GM21529 (cell line): ENCODE measurements at regions not wholly inside any gene's neighbourhood (a gene's known extent, or its start where the extent isn't known, plus 50 kb on each side); places are given as distances from the start of the nearest gene placed in this dataset.

Experiments used
- ATAC-seq: cut with Tn5 transposase; IDR thresholded peaks from one replicate; pipeline ENCODE4 v1.9.1; 2021; ENCODE audit not compliant: unreplicated experiment

DNA sequence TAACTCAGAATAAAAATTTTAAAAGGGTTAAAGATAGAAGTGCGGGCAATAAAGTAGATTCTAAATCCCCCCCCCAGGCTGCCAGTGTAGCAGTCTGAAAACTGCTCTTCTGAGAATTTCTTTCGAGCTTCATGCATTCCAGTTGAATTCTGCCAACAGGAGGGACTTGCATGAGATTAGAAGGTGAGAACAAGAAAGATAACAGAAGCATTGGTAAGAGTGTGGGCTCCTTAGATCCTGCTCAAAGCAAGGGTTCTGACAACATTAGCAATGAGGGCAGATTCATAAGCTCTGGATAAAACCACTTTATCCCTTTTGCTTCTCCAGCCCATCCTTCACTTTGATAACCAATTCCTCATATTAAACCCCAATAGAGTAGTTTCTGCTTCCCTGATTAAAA, 235.9 kb upstream of the CDH6 start:
- ATAC-seq = no peak

DNA sequence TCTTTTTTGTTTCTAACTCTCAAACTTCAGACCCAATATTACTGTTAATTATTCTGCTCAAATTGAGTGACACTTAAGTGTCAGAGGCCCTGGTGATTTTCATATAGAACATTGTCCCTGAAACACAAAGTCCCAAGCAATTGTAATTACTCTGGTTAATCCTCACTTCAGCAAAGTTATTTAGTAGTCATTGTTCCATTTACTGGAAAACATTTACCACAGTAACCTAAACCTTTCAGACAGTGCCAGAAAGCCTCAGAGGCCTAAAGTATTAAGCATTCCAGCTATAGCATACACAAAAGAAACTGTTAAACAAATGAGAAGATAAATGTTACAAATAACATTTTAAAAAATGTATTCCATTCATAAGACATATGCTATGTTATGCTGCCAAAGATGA, 237.2 kb upstream of the CDH6 start:
- no peak for ATAC-seq

DNA sequence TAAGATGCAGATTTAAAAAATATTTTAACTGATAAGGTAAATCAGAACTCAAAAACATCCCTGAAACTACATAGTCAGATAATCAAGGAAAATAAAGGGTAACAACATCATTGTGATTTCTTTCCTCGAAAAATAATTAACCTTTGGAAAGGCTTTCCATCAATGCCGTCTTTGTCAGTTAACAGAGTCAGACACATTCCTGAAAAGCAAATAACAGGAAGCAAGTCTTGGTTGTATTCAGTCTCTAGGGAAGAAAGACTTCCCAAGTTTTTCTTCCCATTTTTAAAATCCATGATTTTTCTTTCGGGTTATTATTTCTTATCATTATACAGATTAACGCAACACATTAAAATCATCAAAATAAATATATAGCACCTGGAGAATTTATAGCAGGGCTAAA, 256.4 kb upstream of the CDH6 start:
- no peak for ATAC-seq

DNA sequence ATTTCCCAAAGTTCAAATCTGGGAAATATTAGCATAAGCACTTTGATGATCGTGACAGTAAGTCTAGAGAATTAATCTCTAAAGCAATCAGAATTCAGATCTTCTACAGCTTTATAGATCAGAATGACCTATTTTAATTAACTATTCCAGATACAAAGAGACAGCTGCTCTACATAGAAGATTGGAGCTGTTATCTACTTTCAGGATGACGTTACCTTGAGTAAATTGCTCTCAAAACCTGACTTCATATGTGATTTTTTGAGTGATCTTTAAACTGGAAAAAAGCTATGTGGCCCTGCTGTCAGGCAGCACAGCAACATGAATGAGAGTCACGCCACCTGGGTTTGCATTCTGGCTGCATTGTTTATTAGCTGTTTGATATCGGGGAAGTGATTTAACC, 259.9 kb upstream of the CDH6 start:
- no peak for ATAC-seq

DNA sequence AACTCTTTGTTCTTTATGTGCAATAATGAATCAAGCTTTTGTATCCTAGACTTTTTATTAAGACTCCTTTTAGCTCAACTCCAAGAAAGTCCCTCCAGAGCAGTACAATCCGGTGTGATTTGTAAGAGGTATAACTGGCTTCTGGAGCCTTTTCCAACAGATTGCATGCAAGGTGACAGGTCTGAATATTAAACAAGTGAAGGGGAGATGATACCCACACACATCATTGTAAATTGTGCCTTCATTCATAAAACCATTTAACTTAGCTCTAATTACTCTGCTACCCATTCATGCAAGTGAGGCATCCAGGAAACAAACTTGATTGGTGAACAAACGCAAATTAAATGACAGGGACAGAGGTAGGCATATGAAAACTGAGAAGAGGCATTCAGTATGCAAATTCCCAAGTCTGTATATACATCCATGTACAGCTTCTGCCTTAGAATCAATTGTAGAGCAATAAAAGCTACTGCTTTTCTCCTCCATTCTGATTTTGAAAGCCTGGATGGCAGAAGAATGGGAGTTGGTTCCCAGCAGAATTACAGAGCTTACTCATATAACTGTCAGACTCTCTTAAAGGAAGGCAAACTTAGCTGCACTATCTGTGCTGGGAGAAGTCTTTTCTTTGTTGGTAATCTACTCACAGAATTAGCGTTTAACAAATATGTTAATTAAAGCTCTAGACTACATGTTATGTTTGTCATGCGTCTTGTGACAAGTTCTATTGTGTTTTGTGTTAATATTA, 261.0 kb upstream of the CDH6 start:
- ATAC-seq = no peak

DNA sequence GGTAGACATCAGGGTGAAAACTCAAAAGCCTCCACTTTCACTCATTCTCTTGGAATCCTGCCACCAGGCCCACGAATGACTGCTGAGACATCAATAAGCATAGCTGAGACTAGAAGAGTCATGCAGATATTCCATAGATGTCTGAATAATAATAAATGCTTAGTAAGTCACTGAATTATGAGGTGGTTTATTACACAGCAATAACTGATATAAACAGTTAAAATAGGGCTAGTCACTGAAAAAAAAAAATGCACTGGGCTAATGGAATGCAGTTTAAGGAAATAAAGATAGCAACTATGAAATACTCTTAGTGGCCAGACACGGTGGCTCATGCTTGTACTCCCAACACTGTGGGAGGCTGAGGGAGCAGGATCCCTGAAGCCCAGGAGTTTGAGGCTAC, 262.8 kb upstream of the CDH6 start:
- ATAC-seq = no peak

DNA sequence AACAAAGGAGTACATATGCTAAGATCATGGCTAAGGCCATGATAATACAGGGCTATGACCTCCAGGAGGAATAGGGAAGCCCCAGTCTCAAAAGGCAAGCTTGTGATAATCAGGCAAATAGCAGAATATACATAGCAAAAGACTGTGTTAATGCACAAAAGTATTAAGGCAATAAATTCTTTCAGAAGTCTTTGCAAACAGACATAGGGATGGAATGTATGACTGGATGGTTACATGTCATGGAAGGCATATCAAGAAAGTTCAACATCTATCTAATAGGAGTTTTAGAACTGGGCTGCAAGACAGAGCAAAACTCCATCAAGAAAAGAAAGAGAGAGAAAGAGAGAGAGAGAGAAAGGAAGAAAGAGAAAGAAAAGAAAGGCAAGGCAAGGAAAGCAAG, 264.5 kb upstream of the CDH6 start:
- ATAC-seq = no peak

DNA sequence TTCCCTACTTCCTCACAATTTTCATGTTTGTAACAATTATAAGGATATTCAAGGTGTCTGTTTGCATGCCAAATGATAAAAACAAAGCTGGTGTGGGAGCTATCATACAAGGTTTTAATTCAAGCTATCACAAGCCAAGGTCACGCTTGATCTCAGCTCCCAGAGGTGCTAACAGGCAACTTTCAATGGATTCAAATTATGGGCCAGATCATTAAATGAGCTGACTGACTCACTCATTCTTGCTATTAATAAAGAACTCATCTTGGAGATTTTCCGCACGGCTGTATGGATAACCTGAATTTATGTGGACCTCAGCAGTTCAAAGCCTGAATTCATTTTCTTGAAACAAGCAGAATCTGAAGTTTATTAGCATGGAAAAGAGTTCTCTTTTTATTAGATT, 267.3 kb upstream of the CDH6 start:
- ATAC-seq = no peak

DNA sequence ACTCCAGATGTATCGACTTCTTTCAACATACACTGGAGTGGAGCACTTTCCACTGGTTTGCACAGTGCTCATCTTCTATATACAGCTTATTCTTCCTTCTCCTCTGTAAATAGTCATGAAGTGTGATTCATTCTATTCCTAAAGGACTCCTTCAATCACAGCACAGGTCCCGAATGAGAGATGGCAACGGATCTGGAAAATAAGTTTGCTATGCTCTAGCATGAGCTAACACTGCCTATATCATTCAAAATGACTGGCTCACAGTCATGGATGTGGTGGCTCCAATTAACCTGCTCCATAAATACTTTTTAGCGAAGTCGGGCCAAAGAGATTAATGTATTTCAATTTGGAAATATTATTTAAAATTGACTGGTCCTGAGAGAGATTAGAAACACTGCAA, 272.1 kb upstream of the CDH6 start:
- ATAC-seq = no peak

DNA sequence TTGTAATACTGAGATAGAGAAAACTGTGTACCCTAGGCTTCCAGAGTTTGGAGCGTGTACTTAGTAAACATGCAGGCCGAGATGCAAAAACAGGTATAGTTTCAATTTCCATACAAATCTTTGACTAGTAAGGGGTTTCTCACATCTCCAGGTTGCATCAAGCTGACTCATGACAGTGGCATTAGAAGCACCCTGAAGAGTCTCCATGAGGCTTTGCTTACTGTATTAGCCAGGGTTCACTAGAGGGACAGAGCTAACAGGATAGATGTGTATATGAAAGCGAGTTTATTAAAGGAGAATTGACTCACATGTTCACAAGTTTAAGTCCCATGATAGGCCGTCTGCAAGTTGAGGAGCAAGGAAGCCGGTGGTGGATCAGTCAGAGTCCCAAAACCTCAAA, 275.3 kb upstream of the CDH6 start:
- ATAC-seq = no peak

DNA sequence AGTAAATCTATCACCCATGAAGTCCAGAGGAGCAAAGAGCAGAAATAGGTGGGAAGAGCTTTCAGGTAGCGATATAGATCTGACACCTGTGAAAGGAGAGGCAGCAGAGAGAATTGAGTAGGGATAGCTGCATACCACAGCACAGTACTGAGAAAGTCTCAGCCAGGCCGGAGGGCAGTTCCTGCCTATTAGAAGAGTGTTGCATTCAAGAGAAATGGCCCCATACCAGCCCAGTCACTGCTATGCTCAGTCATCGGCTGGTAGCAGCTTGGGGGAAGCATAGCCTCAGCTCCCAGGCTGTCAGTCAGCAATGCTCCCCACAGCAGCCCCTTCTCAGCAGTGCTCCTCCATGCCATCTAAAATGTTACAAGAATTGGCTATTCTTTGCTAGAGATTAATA, 285.1 kb upstream of the CDH6 start:
- ATAC-seq = no peak

DNA sequence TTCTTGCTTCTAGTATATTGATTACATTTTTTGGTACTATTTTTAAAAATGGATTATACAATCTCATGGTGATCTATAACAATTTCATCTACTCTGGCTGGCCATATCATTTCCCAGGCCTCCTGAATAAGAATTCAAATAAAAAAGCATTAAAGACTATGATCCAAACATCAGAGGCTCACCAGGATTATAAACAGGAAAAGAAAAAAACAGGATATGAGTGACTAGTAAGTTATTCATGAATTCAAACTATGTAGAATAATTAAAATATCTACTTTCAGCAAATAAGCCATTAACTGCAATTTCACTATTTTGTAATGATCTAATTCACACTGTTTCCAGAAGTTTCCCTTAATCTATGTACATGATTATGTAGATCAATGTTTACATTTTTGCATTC, 293.1 kb upstream of the CDH6 start:
- no peak for ATAC-seq

DNA sequence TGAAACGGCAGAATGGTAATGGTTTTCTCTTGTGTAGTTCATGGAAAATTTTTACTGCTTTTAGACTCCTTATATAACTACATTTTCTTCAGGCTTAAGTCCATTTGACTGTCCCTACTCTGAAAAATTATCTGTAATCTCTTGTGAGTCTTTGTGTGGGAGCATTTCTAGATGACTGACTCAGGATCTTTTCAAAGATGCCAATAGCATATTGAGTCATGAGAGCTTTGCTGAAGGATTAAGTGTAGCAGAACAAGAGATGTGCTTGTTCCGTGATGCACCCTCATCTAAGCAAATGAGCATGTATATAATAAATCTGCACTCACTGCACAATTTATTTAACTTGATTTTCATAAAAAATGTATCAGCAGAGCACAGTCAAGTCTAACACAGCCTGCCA, 298.7 kb upstream of the CDH6 start:
- no peak for ATAC-seq

DNA sequence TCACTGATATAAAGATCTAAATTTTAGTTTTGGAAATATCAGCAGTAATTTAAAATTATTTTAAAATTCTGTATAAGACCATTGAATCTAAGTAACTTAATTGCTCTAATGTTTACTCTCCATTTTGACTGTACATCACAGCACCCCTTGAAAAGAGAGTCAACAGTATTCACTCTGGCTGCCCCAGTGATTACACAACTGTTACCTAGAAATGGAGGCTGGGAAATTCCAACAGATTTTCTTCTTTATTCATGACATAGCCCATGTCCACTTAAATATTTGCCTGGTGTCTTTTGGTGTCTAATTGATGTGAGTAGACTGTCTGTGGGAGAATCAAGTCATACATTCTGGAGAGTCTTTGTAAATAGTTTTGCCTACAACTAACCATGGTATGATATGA, 301.8 kb upstream of the CDH6 start:
- no peak for ATAC-seq

DNA sequence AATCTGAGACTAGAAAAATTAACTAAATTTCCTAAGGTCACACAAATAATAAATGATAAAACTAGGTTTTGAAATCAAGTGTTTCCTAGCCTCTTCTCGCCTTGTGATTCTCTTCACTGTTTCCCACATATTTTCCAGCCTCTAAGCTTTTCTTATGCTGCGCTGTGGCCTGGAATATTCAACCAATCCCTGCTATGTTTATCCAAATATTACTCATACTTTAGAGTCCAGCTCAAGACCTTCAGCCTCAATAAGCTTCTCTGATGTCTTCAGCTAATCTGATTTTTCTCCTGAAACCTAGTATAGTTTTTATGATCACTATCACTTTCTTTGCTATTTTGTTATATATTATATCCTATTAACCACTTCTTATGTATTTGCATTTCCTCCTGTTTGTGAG, 303.1 kb upstream of the CDH6 start:
- ATAC-seq = no peak

DNA sequence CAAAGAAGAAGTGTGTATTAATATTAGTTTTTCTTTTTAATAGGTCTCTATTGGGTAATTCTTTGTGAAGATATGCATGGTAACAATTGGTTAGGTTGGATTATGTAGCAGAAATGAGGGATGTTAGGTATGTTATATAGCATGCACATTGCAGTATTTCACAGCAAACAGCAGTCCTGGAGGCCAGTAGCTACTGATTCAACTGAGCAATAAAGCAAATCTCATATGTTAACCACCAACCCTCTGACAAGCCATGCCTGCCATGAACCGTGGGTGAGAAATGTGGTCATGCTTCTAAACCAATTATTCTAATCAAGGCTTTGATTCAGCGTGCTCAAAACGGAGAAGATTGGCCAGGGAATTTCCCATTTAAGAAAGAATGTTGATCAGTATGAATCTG, 313.0 kb upstream of the CDH6 start:
- ATAC-seq = no peak

DNA sequence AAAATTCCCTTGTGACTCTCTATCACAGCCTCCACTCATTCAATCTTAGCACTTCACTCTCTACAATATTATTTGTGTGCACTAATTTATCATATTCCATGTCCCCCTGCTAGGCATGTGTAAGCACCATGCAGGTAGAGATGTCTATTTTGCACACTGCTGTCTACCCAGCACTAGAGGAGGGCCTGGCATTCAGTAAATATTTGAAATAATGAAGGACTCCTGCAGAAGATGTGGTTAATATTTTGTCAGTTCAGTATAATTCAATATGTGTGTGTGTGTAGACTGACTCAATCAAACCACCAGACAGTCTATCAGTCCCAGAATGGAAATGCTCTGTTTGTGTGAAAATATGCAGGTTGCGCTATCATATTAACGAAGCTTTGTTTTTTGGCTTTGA, 313.6 kb upstream of the CDH6 start:
- ATAC-seq = no peak

DNA sequence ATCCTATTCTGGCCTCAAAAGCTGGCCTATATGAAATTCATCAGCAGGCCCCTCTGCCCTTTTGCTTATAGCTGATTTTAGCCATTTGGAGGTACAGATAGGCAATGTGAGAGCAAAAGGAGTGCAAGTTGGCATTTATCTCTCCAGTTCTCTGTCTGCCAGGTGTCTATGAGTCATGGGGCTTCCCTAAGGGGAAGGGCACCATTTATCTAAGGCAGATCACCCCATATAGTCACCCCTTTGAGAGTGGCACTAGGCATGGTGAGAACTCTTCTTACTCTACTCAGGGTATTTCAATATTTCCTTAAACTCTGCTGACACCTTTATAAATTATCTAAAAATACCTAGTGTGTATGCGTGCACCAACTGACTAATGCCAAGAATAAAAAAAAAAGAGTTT, 314.7 kb upstream of the CDH6 start:
- ATAC-seq = no peak

DNA sequence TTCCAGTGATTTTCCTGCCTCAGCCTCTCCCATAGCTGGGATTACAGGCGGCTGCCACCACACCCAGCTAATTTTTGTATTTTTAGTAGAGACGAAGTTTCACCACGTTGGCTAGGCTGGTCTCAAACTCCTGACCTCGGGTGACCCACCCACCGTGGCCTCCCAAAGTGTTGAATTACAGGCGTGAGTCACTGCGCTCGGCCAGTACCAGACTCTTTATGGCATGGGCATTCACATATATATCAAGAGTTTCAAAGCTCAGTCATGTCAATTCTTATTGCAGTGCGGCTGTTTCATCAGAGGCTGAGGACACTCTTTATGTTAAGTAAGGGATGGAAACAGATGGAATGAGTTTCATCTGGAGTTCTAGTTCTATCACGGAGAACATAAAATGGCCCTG, 315.2 kb upstream of the CDH6 start:
- no peak for ATAC-seq

DNA sequence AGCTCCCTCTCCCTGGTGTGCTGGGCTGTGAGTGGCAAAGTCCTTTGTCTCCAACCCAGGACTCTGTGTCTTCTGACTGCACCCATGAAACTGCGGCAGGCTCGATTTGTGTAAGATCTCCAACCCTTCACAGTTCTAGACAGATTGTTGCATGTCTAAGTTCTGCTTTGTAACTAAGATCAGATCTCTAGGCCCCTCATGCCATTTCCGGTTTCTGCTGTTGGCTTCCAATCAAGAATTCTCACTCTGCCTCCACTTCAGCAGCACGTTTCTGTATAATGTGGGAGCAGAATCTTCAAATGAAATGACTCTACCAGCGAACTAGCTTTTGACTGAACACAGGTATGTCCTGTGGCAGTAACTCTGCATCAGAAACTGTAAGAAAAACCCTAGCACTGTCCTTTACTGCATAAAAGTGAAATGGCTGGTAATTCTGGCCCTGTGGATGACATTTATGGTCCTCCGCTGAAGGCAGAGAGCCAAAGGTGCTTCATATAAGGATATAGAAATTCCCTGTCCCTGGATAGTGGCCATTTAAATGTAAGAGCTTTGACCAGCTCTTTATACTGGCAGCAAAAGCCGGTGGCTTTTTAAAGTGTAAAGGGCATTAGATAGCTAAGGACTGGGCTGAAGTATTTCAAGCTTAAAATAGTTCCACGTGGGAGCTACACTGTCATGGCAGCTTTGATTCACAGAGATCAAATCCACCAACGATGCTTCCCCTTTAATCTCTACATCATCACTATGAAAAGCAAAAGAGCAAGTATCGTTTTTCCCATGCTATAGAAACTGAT, 319.0 kb upstream of the CDH6 start:
- ATAC-seq = no peak

DNA sequence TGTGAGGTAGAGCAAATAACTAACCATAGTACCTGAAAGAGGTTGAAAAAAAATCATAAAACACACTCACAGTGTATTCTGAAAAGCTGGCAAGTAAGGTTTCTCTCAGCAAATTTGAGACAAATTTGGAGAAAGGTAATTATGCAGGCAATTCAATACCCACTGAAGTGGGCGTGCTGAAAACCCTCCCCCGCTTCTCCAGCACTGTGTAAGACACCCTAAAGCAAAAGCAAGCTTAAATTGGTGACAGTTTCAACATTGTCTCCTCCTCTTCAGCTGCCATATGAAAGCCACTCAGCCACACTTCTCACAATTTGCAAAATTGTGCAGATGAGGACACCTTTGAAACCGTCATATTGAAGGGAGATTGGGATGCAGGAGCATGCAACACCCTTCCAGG, 322.3 kb upstream of the CDH6 start:
- ATAC-seq = no peak

DNA sequence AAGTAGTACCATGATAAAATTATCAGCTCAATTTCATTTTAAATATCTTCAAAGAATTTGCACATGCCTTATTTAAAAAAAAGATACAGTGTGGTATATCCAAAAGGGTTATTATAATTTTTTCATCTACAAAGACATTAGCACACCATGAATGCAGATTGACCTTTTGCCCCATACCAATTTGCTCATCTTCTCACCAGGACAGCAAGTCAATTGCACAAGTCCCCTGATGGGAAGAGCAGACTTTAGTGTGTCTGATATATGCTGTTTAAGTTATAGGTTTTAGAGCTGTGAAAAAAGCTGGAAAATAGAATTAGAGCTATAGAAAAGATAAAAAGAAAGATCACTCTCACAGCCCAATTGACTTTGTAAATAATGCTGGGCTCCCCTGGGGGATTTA, 325.8 kb upstream of the CDH6 start:
- ATAC-seq = no peak

DNA sequence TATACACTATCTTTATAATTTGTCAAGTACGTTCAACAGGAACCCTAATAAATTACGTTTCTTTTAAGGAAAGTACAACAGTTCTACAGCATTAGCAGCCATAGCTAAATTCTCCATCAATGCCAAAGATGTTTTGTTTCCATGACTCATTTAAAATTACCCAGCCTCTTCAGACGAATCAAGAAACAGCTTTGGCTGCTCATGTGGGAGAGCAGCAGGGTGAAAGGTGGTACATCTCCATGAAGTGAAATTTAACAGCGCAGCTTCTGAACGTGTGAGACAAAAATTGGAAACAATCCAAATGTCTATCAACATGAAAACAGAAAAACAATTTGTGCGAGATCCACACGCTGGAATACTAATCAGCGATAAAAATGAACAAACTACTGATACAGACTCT, 327.3 kb upstream of the CDH6 start:
- ATAC-seq = no peak
